ENCODE measurements at regions not wholly inside any gene's neighbourhood (a gene's known extent, or its start where the extent isn't known, plus 50 kb on each side); places are given as distances from the start of the nearest gene placed in this dataset.

GRCh38 chr13:68608147-68608546 lies 1378.0 kb upstream of the PCDH9 start:
- DNase-seq = no peak
- Histone ChIP-seq H3K4me3 (no peak overlapping the region), H3K9me3 (no peaks in the 10 kb centered on the region), H3K27ac (no peak overlapping the region), H3K27me3 (no peaks in the 10 kb centered on the region), H3K36me3 (no peaks in the 10 kb centered on the region), H3K4me1 (no peaks in the 10 kb centered on the region)
- TF ChIP-seq POLR2AphosphoS5 (IDR thresholded peaks at IDR 0.05) = no peak
- TF ChIP-seq EP300 (IDR thresholded peaks at IDR 0.05; ENCODE audit: low read depth) = no peak
- TF ChIP-seq POLR2A (IDR thresholded peaks at IDR 0.05) = no peak
- TF ChIP-seq CTCF (IDR thresholded peaks at IDR 0.05) = no peak
- intact Hi-C loops (cut with DNase I; ENCODE audit: low total_unique reads) (no loop called here), in situ Hi-C loops (cut with MboI; ENCODE audit: low pct_ligation_motif_present in 1 of 4, low pct_unique_long_range_greater_than_20kb in 1 of 4, low sequenced_read_pairs in 3 of 4) (no loop called here)

- H3K9me3 ChIP-seq = no peaks in the 10 kb centered on the region
- H3K27ac ChIP-seq = no peak overlapping the region
- H3K4me3 ChIP-seq = no peak overlapping the region
- no peak for DNase-seq
- no peaks in the 10 kb centered on the region for H3K36me3 ChIP-seq
- H3K27me3 ChIP-seq = no peaks in the 10 kb centered on the region
- TF ChIP-seq CTCF (IDR thresholded peaks at IDR 0.05) = no peak
- no peak for TF ChIP-seq POLR2AphosphoS5 (IDR thresholded peaks at IDR 0.05)
- no peak for TF ChIP-seq POLR2A (IDR thresholded peaks at IDR 0.05)
- no peak for TF ChIP-seq EP300 (IDR thresholded peaks at IDR 0.05; ENCODE audit: low read depth)
- intact Hi-C loops (cut with DNase I; ENCODE audit: low total_unique reads) (no loop called here), in situ Hi-C loops (cut with MboI; ENCODE audit: low pct_ligation_motif_present in 1 of 4, low pct_unique_long_range_greater_than_20kb in 1 of 4, low sequenced_read_pairs in 3 of 4) (no loop called here)
- no peaks in the 10 kb centered on the region for H3K4me1 ChIP-seq
Measured at GRCh38 chr13:68597641-68598040, 1367.5 kb upstream of the PCDH9 start.

- no peaks in the 10 kb centered on the region for H3K27me3 ChIP-seq
- H3K4me3 ChIP-seq = no peak overlapping the region
- TF ChIP-seq POLR2AphosphoS5 (IDR thresholded peaks at IDR 0.05) = no peak
- TF ChIP-seq EP300 (IDR thresholded peaks at IDR 0.05; ENCODE audit: low read depth) = no peak
- no peak for TF ChIP-seq CTCF (IDR thresholded peaks at IDR 0.05)
- TF ChIP-seq POLR2A (IDR thresholded peaks at IDR 0.05) = no peak
- no peak overlapping the region for H3K27ac ChIP-seq
- in situ Hi-C loops (cut with MboI; ENCODE audit: low pct_ligation_motif_present in 1 of 4, low pct_unique_long_range_greater_than_20kb in 1 of 4, low sequenced_read_pairs in 3 of 4) (no loop called here), intact Hi-C loops (cut with DNase I; ENCODE audit: low total_unique reads) (no loop called here)
- H3K36me3 ChIP-seq = no peaks in the 10 kb centered on the region
- 39 to 60% methylated on average over 4 of the region's 4 CpGs for WGBS, 2 donors (ENCODE audit: low coverage in 1 of 2)
- H3K4me1 ChIP-seq = no peaks in the 10 kb centered on the region
- H3K9me3 ChIP-seq = no peaks in the 10 kb centered on the region
- DNase-seq = no peak
Measured at GRCh38 chr13:68588623-68589022, 1358.5 kb upstream of the PCDH9 start.

GRCh38 chr13:68584776-68585175 lies 1354.6 kb upstream of the PCDH9 start:
- Histone ChIP-seq H3K9me3 (no peaks in the 10 kb centered on the region), H3K27ac (no peak overlapping the region), H3K4me1 (no peaks in the 10 kb centered on the region), H3K36me3 (no peaks in the 10 kb centered on the region), H3K4me3 (no peak overlapping the region), H3K27me3 (no peaks in the 10 kb centered on the region)
- in situ Hi-C loops (cut with MboI; ENCODE audit: low pct_ligation_motif_present in 1 of 4, low pct_unique_long_range_greater_than_20kb in 1 of 4, low sequenced_read_pairs in 3 of 4) (no loop called here), intact Hi-C loops (cut with DNase I; ENCODE audit: low total_unique reads) (no loop called here)
- TF ChIP-seq POLR2AphosphoS5 (IDR thresholded peaks at IDR 0.05) (no peak), CTCF (IDR thresholded peaks at IDR 0.05) (no peak), EP300 (IDR thresholded peaks at IDR 0.05; ENCODE audit: low read depth) (no peak), POLR2A (IDR thresholded peaks at IDR 0.05) (no peak)
- WGBS, 2 donors (ENCODE audit: low coverage in 1 of 2) = 53 to 60% methylated on average over 1 of the region's 1 CpG
- no peak for DNase-seq

Measured in transverse colon (tissue), 4 donors.